CD14-positive monocyte (primary cell): ENCODE measurements at regions not wholly inside any gene's neighbourhood (a gene's known extent, or its start where the extent isn't known, plus 50 kb on each side); places are given as distances from the start of the nearest gene placed in this dataset.

ENCODE experiments used
- DNase-seq, 3 donors: peaks; one replicate each; pipeline ENCODE4 v3.0.0-alpha.2; 2011 to 2022
- H2AFZ ChIP-seq: 2 replicates; pipeline ENCODE4 v1.6.0; 2012; ENCODE audit warnings: mild to moderate bottlenecking, low read depth, low read length, inconsistent platforms; ENCODE audit not compliant: insufficient read depth, poor library complexity, severe bottlenecking
- H3K27ac ChIP-seq, 2 donors: 1 replicate in 1 of 2; 2 replicates in 1 of 2; pipeline ENCODE4 v1.5.1; 2012 to 2013; ENCODE audit warnings: low read length in 2 of 2, control low read depth in 1 of 2, inconsistent platforms in 1 of 2, low read depth in 1 of 2, mild to moderate bottlenecking in 1 of 2
- H3K27me3 ChIP-seq, 2 donors: one replicate each; pipeline versions ENCODE4 v1.6.0 to v1.6.1; 2011 to 2013; ENCODE audit warnings: low read length in 2 of 2; ENCODE audit not compliant: control insufficient read depth in 2 of 2, insufficient read depth in 2 of 2
- H3K36me3 ChIP-seq, 2 donors: replicated peaks in 1 of 2; 1 replicate in 1 of 2; 2 replicates in 1 of 2; pipeline versions ENCODE4 v1.5.1 to v1.6.1; 2012 to 2013; ENCODE audit warnings: low read length in 2 of 2, control low read depth in 1 of 2, inconsistent platforms in 1 of 2, mild to moderate bottlenecking in 1 of 2; ENCODE audit not compliant: insufficient read depth in 2 of 2, control insufficient read depth in 1 of 2
- H3K4me1 ChIP-seq, 2 donors: 1 replicate in 1 of 2; 2 replicates in 1 of 2; pipeline versions ENCODE4 v1.5.1 to v1.6.1; 2012 to 2013; ENCODE audit warnings: low read length in 2 of 2, control low read depth in 1 of 2, inconsistent platforms in 1 of 2, mild to moderate bottlenecking in 1 of 2, moderate library complexity in 1 of 2; ENCODE audit not compliant: insufficient read depth in 2 of 2, control insufficient read depth in 1 of 2
- H3K4me2 ChIP-seq: replicated peaks from 2 replicates; pipeline ENCODE3; 2012; ENCODE audit warnings: low read length, moderate library complexity, mild to moderate bottlenecking; ENCODE audit not compliant: poor library complexity, severe bottlenecking; ENCODE audit errors: extremely low read depth
- H3K4me3 ChIP-seq, 3 experiments: fragments of 200-600 bp in 1 of 3; sonication (generic) in 1 of 3; replicated peaks in 1 of 3; 1 replicate in 2 of 3; 2 replicates in 1 of 3; pipeline ENCODE4 v1.5.1; 2011 to 2013; ENCODE audit warnings: low read length in 3 of 3, mild to moderate bottlenecking in 3 of 3, control low read depth in 2 of 3, low read depth in 2 of 3, inconsistent platforms in 1 of 3, moderate library complexity in 1 of 3
- H3K79me2 ChIP-seq: 2 replicates; pipeline ENCODE4 v1.6.0; 2012; ENCODE audit warnings: mild to moderate bottlenecking, control low read depth, inconsistent platforms, low read length, moderate library complexity; ENCODE audit not compliant: insufficient read depth
- H3K9ac ChIP-seq: 2 replicates; pipeline ENCODE4 v1.6.0; 2017; ENCODE audit warnings: low read length, mild to moderate bottlenecking; ENCODE audit not compliant: insufficient read depth, poor library complexity, severe bottlenecking
- H3K9me3 ChIP-seq, 2 donors: replicated peaks in 1 of 2; 1 replicate in 1 of 2; 2 replicates in 1 of 2; pipeline versions ENCODE4 v1.5.1 to v1.6.1; 2012 to 2013; ENCODE audit warnings: low read length in 2 of 2, control low read depth in 1 of 2; ENCODE audit not compliant: control insufficient read depth in 1 of 2, insufficient read depth in 1 of 2
- H4K20me1 ChIP-seq: 2 replicates; pipeline ENCODE4 v1.6.0; 2012; ENCODE audit warnings: mild to moderate bottlenecking, low read length, control low read depth, moderate library complexity; ENCODE audit not compliant: insufficient read depth
- H3K27ac Mint-ChIP-seq, 7 donors: one replicate each; pipeline ENCODE4 v1.8.0; 2020; ENCODE audit warnings: mild to moderate bottlenecking in 7 of 7, mixed read lengths in 7 of 7, moderate library complexity in 6 of 7, inconsistent platforms in 2 of 7
- H3K27me3 Mint-ChIP-seq, 3 donors: one replicate each; pipeline ENCODE4 v1.8.0; 2021 to 2022; ENCODE audit warnings: low read depth in 3 of 3, mild to moderate bottlenecking in 3 of 3, mixed read lengths in 3 of 3, moderate library complexity in 3 of 3, inconsistent platforms in 1 of 3
- H3K36me3 Mint-ChIP-seq, 2 donors: one replicate each; pipeline ENCODE4 v1.8.0; 2020; ENCODE audit warnings: mixed read lengths in 2 of 2, inconsistent platforms in 1 of 2, mild to moderate bottlenecking in 1 of 2
- H3K4me1 Mint-ChIP-seq: one replicate; pipeline ENCODE4 v1.8.0; 2020; ENCODE audit warnings: mild to moderate bottlenecking, mixed read lengths
- H3K4me3 Mint-ChIP-seq, 2 donors: one replicate each; pipeline ENCODE4 v1.8.0; 2020; ENCODE audit warnings: mild to moderate bottlenecking in 2 of 2, mixed read lengths in 2 of 2, moderate library complexity in 1 of 2
- H3K9me3 Mint-ChIP-seq, 7 donors: one replicate each; pipeline ENCODE4 v1.8.0; 2020 to 2022; ENCODE audit warnings: mixed read lengths in 7 of 7, mild to moderate bottlenecking in 6 of 7, moderate library complexity in 6 of 7, inconsistent platforms in 2 of 7
- WGBS: methylation state at CpG from one replicate; pipeline ENCODE4 v1.1.5; 2013; ENCODE audit warnings: missing lambda C conversion rate; ENCODE audit not compliant: insufficient coverage; 5-methylcytosine and 5-hydroxymethylcytosine counted together
- intact Hi-C, 2 donors: fragments of 100-400 bp; cut with micrococcal nuclease; formaldehyde crosslinking; loops; one replicate each; pipeline versions ENCODE4 v1.15.0 to v1.15.1; 2023
- TF ChIP-seq, protein P1 (sequence below): fragments of 200-600 bp; IDR thresholded peaks from one replicate; pipeline ENCODE4 v1.8.0; 2022; ENCODE audit warnings: antibody characterized with exemption, mild to moderate bottlenecking

DNA sequence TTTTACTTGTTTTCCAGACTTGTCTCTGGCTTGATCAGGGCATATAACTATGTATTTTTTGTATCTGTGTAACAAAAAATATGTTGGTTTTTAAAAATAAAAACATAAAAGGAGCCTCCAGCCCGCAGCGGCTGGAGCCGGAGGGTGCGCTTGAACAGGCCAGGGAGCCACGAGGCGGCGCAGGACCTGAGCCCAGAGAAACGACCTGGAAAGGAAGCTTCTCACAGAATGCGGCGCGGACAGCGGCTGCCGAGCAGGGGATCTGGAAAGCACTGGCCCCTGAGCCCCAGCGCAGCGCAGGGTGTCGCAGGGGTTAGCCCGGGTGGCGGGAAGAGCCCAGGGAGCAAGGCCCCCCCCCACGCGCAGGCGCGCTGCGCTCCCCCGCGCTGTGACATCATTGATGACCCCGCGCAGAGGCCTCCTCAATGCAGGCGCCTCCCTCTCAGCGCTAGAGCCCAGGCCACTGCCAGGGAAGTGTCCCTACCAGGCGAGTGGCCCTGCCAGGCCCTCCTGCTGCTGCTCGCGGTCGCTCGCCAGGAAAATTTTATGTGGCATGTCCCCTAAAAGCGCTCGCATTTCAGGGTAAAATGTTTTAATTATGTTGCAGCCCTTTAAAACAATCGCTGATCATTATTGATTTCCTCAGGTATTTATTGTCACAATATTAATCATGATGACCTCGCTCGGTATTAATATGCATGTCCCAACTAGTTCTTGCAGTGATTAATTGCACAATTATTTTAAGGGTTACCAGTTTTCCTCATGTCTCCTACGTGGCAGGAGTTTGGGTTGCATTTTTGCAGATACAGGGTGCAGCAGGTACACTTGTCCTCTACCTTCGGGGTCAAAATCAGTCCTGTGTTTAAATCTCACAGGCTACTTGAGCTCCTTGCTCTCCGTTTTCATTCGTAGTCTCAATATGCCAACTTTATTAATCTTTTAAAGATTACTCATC, 134.2 kb downstream of the USP22 start:
- H3K27ac ChIP-seq: peak overlapping the region; percentile 62 to 76

DNA sequence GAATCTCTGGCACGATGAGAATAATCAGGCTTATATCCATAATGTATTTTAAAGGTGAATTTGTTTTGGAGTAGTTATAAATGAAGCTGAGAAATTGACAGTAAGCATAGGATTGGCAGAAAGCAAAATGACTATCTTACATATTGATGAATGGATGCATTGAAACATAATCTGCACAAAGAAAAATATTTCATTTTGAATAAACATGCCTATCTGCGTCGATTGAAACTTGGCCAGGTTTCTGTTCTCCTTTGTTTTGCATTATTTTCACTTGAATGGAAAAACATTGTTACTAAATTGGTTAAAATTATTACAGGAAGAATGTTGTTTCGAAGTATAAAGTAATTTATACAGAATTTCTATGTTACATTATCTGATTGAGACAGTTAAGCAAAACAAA, 128.2 kb downstream of the USP22 start:
- no peaks in the 10 kb centered on the region for H3K27me3 ChIP-seq
- no peaks in the 10 kb centered on the region for H3K36me3 Mint-ChIP-seq

More for the DNA sequence above, 134.2 kb downstream of the USP22 start:
- Mint-ChIP-seq H3K4me1 (peaks cover 11% of the 10 kb centered on the region), H3K27me3 (peaks cover 8 to 12% (median 9%) of the 10 kb centered on the region in 3 donors), H3K9me3 (peaks cover 0 to 2% (median 0%) of the 10 kb centered on the region in 7 donors), H3K27ac (peak overlapping the region; percentile 53 to 88 (median 80)), H3K36me3 (no peaks in the 10 kb centered on the region), H3K4me3 (peak overlapping the region; percentile 79 to 91)
- peak overlapping the region; percentile 86 for H2AFZ ChIP-seq
- 4% methylated on average over 32 of the region's 43 CpGs for WGBS
- TF ChIP-seq, protein P1, sequence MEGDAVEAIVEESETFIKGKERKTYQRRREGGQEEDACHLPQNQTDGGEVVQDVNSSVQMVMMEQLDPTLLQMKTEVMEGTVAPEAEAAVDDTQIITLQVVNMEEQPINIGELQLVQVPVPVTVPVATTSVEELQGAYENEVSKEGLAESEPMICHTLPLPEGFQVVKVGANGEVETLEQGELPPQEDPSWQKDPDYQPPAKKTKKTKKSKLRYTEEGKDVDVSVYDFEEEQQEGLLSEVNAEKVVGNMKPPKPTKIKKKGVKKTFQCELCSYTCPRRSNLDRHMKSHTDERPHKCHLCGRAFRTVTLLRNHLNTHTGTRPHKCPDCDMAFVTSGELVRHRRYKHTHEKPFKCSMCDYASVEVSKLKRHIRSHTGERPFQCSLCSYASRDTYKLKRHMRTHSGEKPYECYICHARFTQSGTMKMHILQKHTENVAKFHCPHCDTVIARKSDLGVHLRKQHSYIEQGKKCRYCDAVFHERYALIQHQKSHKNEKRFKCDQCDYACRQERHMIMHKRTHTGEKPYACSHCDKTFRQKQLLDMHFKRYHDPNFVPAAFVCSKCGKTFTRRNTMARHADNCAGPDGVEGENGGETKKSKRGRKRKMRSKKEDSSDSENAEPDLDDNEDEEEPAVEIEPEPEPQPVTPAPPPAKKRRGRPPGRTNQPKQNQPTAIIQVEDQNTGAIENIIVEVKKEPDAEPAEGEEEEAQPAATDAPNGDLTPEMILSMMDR: peak; percentile 62
- H3K27me3 ChIP-seq: no peaks in the 10 kb centered on the region
- no peaks in the 10 kb centered on the region for H3K36me3 ChIP-seq
- H3K9ac ChIP-seq: peak overlapping the region; percentile 66
- H4K20me1 ChIP-seq: no peaks in the 10 kb centered on the region
- intact Hi-C loops: no loop called here
- peaks cover 9 to 12% of the 10 kb centered on the region in 2 donors for H3K4me1 ChIP-seq
- H3K9me3 ChIP-seq: no peaks in the 10 kb centered on the region
- DNase-seq: peak; percentile 79 to 86 (median 85)
- H3K4me3 ChIP-seq: peak overlapping the region; percentile 36 to 77 (median 59)
- no peaks in the 10 kb centered on the region for H3K79me2 ChIP-seq
- H3K4me2 ChIP-seq: peak overlapping the region; percentile 78

More for the DNA sequence above, 128.2 kb downstream of the USP22 start:
- Histone ChIP-seq H3K36me3 (no peaks in the 10 kb centered on the region), H3K9me3 (no peaks in the 10 kb centered on the region), H3K27ac (no peak overlapping the region), H3K9ac (no peak overlapping the region), H3K4me2 (no peak overlapping the region), H3K4me1 (no peaks in the 10 kb centered on the region), H4K20me1 (no peaks in the 10 kb centered on the region), H3K4me3 (no peak overlapping the region), H2AFZ (peak overlapping the region; percentile 23), H3K79me2 (no peaks in the 10 kb centered on the region)
- peaks cover 0 to 8% (median 3%) of the 10 kb centered on the region in 7 donors for H3K9me3 Mint-ChIP-seq
- no peak for DNase-seq
- TF ChIP-seq, protein P1: no peak
- intact Hi-C loops: no loop called here
- peaks cover 9% of the 10 kb centered on the region for H3K4me1 Mint-ChIP-seq
- no peak overlapping the region for H3K27ac Mint-ChIP-seq
- WGBS: no CpG with 5 or more reads among the region's 4 CpGs
- peaks cover 0 to 2% (median 2%) of the 10 kb centered on the region in 3 donors for H3K27me3 Mint-ChIP-seq
- H3K4me3 Mint-ChIP-seq: no peak overlapping the region
